Muscle of arm (tissue), 1 donor: ENCODE measurements at regions not wholly inside any gene's neighbourhood (a gene's known extent, or its start where the extent isn't known, plus 50 kb on each side); places are given as distances from the start of the nearest gene placed in this dataset.
"Not testable (repeated sequence)": the region's sequence is repeated elsewhere in the genome, so short reads cannot be mapped to it uniquely, and the experiment has no call there.

Experiments
- DNase-seq: peaks from one replicate; pipeline ENCODE4 v3.0.0-alpha.2; 2013

- DNase-seq: peak; percentile 85
Observed at GRCh38 chr17:19470530-19471261, 59.7 kb downstream of the RNF112 start.

- DNase-seq: not testable (repeated sequence)
Observed at GRCh38 chr17:19474405-19474804, 59.2 kb upstream of the SLC47A1 start.

DNA sequence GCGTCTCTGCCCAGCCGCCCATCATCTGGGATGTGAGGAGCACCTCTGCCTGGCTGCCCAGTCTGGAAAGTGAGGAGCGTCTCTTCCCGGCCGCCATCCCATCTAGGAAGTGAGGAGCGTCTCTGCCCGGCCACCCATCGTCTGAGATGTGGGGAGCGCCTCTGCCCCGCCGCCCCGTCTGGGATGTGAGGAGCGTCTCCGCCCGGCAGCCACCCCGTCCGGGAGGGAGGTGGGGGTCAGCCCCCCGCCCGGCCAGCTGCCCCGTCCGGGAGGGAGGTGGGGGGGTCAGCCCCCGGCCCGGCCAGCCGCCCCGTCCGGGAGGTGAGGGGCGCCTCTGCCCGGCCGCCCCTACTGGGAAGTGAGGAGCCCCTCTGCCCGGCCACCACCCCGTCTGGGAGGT lies 57.9 kb upstream of the SLC47A1 start:
- not testable (repeated sequence) for DNase-seq

- DNase-seq: peak; percentile 49
Observed at GRCh38 chr17:19482576-19482975, 51.1 kb upstream of the SLC47A1 start.
